ENCODE measurements at regions not wholly inside any gene's neighbourhood (a gene's known extent, or its start where the extent isn't known, plus 50 kb on each side); places are given as distances from the start of the nearest gene placed in this dataset.

GRCh38 chr4:14752341-14753046 is 249.8 kb upstream of the CPEB2 start:
- Histone ChIP-seq H3K4me3 (no peak overlapping the region), H3K36me3 (no peaks in the 10 kb centered on the region), H3K4me1 (peaks cover 6% of the 10 kb centered on the region), H3K27ac (no peak overlapping the region), H3K9me3 (peaks cover 3% of the 10 kb centered on the region), H3K27me3 (no peaks in the 10 kb centered on the region)
- no peak for DNase-seq (ENCODE audit: low spot score in 2 of 2)
- TF ChIP-seq POLR2A (IDR thresholded peaks at IDR 0.05) (no peak), EP300 (IDR thresholded peaks at IDR 0.05) (no peak), POLR2AphosphoS5 (IDR thresholded peaks at IDR 0.05) (no peak), CTCF (IDR thresholded peaks at IDR 0.05) (no peak)
- WGBS, result 72% methylated on average over 6 of the region's 6 CpGs

GRCh38 chr4:14767142-14767541 is 235.1 kb upstream of the CPEB2 start:
- Histone ChIP-seq H3K9me3 (no peaks in the 10 kb centered on the region), H3K27me3 (no peaks in the 10 kb centered on the region), H3K36me3 (no peaks in the 10 kb centered on the region), H3K4me3 (no peak overlapping the region), H3K27ac (no peak overlapping the region), H3K4me1 (peaks cover 26% of the 10 kb centered on the region)
- TF ChIP-seq POLR2A (IDR thresholded peaks at IDR 0.05) (no peak), CTCF (IDR thresholded peaks at IDR 0.05) (no peak), POLR2AphosphoS5 (IDR thresholded peaks at IDR 0.05) (no peak), EP300 (IDR thresholded peaks at IDR 0.05) (no peak)
- no peak for DNase-seq (ENCODE audit: low spot score in 2 of 2)

- no peaks in the 10 kb centered on the region for H3K27me3 ChIP-seq
- H3K9me3 ChIP-seq, result peaks cover under 1% of the 10 kb centered on the region
- no peak for DNase-seq (ENCODE audit: low spot score in 2 of 2)
- H3K36me3 ChIP-seq, result no peaks in the 10 kb centered on the region
- peaks cover 26% of the 10 kb centered on the region for H3K4me1 ChIP-seq
- TF ChIP-seq EP300 (IDR thresholded peaks at IDR 0.05), result no peak
- TF ChIP-seq POLR2A (IDR thresholded peaks at IDR 0.05), result no peak
- TF ChIP-seq POLR2AphosphoS5 (IDR thresholded peaks at IDR 0.05), result no peak
- H3K27ac ChIP-seq, result no peak overlapping the region
- H3K4me3 ChIP-seq, result no peak overlapping the region
Observed at GRCh38 chr4:14768449-14768848, 233.8 kb upstream of the CPEB2 start.

GRCh38 chr4:14769993-14770392 is 232.3 kb upstream of the CPEB2 start:
- H3K4me1 ChIP-seq, result peaks cover 26% of the 10 kb centered on the region
- no peak for TF ChIP-seq CTCF (IDR thresholded peaks at IDR 0.05)
- TF ChIP-seq EP300 (IDR thresholded peaks at IDR 0.05), result no peak
- TF ChIP-seq POLR2AphosphoS5 (IDR thresholded peaks at IDR 0.05), result no peak
- no peak for TF ChIP-seq POLR2A (IDR thresholded peaks at IDR 0.05)
- no peaks in the 10 kb centered on the region for H3K27me3 ChIP-seq
- peak overlapping the region; percentile 80 for H3K27ac ChIP-seq
- no peaks in the 10 kb centered on the region for H3K36me3 ChIP-seq
- DNase-seq (ENCODE audit: low spot score in 2 of 2), result no peak
- H3K4me3 ChIP-seq, result no peak overlapping the region
- peaks cover 4% of the 10 kb centered on the region for H3K9me3 ChIP-seq
- WGBS, result 25% methylated on average over 1 of the region's 1 CpG

- Histone ChIP-seq H3K36me3 (no peaks in the 10 kb centered on the region), H3K9me3 (peaks cover 4% of the 10 kb centered on the region), H3K27me3 (no peaks in the 10 kb centered on the region), H3K4me3 (no peak overlapping the region), H3K27ac (peak overlapping the region; percentile 80), H3K4me1 (peaks cover 26% of the 10 kb centered on the region)
- WGBS, result 38% methylated on average over 2 of the region's 2 CpGs
- DNase-seq (ENCODE audit: low spot score in 2 of 2), result no peak
- TF ChIP-seq POLR2AphosphoS5 (IDR thresholded peaks at IDR 0.05), result no peak
- no peak for TF ChIP-seq POLR2A (IDR thresholded peaks at IDR 0.05)
- TF ChIP-seq CTCF (IDR thresholded peaks at IDR 0.05), result no peak
- TF ChIP-seq EP300 (IDR thresholded peaks at IDR 0.05), result no peak
Observed at GRCh38 chr4:14771094-14771493, 231.2 kb upstream of the CPEB2 start.
